NCI-H2196 (cell line): ENCODE measurements at regions not wholly inside any gene's neighbourhood (a gene's known extent, or its start where the extent isn't known, plus 50 kb on each side); places are given as distances from the start of the nearest gene placed in this dataset.

ENCODE experiments used
- DNase-seq: peaks from one replicate; lab custom pipeline; 2025; ENCODE audit not compliant: unreplicated experiment; lab: John Stamatoyannopoulos, UW

DNA sequence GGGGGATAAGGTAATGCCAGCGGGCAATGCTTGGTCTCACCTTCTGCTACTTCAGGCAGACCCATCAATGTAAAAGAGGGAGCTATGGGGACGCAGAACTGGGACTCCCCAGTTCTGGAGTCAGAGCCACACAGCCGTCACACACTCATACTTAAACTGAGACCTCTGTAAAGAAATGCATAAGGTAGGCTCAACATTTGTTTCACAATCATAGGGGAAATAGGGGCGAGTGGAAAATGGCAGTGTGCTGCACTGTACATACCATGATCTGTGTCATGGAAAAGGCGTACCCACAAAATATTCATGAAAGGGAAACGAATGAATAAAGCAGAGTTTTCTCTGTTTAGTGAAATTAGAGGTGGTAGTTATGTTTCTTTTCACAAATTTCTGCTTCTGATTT, 318.0 kb upstream of the NPVF start:
- no peak for DNase-seq

DNA sequence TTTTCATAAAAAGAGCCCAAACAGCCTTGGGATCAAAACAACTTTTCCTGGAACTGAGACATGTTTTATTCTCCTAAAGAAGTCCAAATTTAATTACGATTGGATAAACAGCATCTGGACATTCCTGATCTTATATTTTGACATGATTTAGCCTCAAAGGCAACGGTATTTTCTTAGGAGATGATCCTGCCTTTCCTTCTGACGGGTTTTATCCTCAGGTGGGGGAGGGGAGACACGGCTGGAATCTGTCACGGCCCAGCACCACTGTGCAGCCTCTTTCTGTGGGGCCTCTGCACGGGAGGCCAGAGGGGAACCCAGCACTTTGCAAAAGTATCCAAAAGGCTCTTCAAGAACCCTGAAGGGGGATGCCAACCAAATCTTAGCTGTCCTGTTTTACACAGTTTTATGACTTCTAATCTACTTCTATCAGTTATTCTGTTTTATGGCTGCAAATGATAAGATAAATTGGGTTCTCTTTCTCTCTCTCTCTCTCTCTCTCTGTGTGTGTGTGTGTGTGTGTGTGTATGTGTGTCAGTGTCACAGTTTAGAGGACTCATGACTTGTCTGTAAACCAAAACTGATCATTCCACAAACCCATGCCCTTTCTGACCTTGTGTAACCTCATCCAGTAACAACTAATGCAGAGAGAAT, 321.1 kb upstream of the NPVF start:
- no peak for DNase-seq

DNA sequence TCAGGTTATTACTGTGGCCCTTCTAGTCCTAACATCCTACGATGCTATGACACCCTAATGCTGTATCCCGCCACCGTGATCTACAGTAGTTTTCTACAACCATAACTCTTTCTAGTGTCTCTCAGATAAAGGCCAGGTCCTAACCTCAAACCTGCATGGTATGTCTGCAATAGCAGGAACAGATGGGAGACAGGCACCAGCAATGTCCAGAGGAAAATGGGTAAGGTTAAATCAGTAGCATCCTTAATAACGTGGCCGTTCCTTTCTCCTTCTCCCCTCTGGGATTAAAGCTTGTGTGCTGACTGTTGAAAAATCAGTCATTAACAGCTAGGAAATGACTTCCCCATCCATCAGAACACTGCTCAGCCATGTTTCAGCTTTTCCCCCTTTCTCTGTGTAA, 321.9 kb upstream of the NPVF start:
- no peak for DNase-seq

DNA sequence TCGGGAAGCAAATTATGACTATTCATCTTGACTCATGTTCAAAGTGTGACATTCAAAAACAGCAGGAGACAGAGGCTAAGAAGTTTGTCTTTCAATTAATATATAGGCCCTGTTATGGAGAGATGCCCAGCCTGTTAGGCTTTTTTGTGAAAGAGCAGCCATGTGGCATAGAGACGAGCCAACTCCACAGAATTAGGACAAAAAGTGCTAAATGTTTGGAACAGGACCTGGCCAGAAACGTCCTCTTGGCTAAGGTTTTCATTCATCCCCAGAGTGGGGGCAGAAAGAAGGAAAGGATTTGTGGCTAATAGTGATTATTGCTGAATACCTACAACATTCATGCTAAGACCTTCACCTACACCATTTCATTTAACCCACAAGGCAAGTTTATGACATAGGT, 324.7 kb upstream of the NPVF start:
- no peak for DNase-seq

DNA sequence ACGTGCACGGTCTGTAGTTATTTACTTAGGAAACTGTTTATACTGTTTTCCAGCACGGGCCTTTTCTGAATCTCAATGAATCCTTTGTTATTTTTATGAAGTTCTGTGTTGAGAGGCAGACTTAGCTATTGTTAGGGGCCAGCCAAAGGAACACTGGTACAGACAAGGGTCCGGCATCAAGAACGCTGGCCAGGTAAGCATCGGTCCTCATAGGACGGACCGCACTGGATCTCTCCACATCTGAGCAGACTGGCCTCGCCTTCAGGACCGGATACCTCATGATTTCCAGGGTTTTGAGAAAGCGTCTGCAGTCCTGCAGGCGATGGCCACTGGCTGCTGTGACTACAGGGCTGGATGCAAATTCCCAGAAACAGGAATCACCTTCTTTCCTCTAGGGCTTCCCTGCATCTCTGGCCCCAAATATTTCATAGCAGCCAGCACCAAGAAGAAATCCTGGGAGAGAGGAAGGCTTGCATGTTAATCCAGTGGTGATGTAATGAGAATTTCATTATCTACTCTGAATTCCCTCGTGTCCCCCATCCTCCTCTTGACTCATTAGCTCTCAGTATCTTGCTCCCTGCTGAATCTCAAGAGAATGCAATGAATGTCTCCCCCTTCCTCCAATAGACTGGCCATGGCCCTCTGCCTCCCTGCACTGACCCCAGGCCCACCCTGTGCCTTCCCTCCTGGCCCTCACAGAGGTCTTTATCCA, 325.4 kb upstream of the NPVF start:
- no peak for DNase-seq

DNA sequence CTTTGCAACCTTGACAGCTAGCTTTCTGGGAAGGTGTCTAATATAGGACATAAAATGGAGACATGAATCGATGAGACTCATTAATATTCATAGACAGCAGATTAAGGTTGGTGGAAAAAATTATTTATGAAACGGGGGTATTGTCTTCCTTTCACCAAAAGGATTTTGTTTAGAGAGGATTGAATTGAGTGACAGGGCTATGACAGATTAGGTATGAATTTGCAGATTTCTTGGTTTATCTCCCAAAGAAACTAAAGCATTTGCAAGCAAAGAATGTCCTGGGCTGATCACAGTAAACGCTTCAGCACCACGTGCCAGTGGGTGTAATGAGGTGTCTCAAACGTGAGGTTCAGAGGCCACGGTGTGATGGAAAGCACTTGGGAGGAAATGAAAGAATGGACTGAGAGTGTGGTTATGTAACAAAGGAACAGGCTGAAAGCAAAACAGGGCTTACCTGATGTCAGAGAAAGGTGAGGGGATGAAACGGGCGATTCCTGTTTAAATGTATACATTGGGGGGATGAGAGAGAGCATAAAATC, 329.2 kb upstream of the NPVF start:
- no peak for DNase-seq

DNA sequence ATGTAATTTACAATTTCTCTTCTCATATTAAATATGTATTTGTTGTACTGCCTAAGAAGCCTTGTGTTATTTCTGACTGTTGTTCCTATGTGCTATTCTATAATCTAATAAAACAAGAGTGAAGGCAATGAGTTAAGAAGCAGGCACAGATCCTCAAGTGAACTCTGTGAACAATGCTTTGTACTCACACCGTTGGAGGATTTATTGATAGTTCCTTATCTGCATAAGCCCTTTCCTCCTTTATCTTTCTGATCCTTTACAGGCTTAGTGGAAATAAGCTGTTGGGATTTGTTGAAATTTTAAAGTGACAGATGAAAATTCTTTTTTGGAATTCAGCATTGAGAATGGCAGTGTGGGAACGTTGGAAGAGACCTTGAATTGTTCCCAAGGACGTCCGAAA, 329.6 kb upstream of the NPVF start:
- no peak for DNase-seq

DNA sequence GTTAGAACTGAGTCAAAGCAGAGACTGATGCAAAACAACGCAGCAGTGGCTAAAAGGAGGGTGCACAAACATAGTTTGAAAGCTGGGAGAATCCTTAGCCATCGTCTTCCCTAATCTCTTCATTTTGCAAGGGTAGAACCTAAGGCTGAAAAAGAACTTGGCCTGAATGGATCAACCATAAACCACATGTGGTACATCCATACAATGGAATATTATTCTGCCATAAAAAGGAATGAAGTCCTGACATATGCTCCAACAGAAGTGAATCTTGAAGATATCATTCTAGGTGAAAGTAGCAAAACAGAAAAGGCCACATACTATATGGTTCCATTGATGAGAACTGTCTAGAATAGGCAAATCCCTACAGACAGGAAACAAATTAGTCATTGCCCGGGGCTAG, 330.3 kb upstream of the NPVF start:
- no peak for DNase-seq

DNA sequence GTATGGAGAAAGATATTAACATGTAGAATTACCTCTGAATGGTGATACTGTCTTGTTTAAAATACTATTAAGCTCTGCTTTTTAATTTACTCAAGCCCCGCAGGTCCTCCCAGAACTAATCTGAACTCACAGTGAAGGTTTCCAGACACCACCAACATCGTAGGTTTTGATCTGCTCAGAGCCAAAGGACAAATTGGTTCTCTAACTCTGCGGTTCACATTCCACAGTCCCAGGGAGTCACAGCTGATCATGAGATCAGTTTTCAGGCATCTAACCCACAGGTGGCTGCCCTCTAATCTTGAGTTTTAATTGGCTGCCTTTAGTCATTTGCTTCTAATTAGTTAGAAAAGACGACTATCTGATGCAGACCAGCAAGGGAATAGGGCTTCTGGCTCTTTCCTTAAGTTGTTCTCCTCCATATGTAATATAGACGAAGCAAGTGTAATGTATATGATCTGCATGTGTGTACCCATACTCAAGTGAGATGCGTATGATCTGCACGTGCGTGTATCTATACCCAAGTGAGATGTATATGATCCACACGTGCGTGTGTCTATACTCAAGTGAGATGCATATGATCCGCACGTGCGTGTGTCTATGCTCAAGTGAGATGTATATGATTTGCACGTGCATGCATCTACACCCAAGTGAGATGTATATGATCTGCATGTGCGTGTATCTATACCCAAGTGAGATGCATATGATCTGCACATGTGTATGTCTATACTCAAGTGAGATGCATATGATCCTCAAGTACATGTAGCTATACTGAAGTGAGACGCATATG, 331.5 kb upstream of the NPVF start:
- DNase-seq, result no peak

DNA sequence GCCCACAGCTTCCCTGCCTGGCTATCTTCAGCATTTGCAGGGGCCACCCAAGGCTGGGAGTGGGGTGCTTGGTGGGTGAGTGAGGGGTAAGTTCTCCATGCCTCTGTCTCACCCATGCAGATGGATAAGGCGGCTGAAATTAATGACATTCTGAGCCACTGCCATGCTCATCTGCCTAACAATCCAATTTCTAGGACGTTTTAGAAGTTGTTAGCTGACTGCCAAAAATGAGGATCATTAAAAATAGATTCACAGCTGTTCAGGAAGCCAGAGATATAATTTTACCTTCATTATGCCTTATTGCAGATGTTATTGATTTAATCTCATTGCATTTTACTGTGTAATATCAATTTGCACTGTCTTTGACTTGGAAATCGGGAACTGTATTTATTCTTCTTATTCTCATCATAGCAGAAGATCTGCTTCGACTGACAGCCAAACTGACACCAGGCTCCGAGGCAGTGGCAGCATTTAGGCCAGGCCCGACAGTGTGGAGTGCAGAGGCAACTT, 334.4 kb upstream of the NPVF start:
- DNase-seq, result no peak

DNA sequence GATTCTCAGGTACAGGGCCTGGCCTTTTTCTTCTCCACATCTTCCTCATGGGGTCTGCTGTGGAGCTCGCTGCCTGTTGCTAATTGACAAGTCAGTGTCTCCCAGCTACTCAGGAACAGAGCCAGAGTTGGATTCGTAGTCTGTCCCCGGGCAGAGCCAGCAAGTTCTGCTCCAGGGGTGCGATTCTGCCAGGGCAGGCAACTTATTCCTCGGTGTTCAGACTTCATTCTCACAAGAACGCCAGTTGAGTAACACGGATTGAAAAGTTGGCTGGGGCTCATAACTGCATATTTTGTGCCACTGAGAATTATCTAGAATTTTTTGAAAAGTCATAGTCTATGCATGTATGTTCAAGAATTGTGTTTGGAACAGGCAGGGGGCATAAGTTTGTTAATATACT, 336.7 kb upstream of the NPVF start:
- no peak for DNase-seq

DNA sequence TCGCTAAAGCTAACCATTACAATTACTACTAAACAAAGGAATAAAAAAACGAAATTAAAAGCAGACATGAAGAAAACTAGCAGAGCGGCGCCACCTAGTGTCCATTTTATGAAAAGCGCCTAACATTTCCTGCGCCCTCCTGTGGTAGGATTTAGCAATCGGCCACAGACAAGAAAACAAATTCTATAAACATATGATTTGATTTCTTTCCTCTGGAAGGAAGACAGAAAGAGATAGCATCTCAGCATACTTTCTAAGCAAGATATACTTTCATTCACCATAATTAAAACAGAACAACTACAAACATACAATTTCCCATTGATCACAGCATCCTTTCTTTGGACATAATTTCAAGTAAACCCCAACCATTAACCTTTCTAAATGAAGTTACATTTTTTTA, 337.7 kb upstream of the NPVF start:
- DNase-seq, result peak; percentile 50

DNA sequence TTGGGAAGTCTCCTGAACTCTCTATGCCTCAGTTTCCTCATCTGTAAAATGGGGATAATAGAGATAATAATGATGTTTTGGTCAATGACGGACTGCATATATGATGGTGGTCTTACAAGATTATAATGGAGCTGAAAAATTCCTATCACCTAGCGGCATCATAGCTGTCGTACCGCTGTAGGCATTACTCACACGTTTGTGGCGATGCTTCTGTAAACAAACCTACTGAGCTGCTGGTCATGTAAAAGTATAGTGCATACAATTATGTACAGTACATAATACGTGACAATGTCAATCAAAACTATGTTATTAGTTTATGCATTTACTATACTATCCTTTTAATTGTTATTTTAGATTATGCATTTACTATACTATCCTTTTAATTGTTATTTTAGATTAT, 339.1 kb upstream of the NPVF start:
- no peak for DNase-seq

DNA sequence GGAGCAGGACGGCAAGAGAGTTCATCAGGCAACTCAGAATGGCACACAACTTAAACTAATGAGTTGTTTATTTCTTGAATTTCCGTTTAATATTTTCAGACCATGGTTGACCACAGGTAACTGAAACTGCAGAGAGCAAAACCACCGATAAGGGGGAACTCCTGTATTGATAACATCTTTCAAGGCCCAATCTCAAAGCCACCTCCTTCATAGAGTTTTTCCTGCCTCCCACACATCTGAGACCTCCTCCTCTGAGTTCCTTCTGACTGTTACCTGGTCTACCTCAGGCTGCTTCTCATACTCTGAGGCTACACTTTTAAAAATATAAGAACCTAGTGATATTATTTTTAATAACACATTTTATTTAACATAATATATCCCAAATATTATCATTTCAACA, 341.5 kb upstream of the NPVF start:
- DNase-seq, result no peak

DNA sequence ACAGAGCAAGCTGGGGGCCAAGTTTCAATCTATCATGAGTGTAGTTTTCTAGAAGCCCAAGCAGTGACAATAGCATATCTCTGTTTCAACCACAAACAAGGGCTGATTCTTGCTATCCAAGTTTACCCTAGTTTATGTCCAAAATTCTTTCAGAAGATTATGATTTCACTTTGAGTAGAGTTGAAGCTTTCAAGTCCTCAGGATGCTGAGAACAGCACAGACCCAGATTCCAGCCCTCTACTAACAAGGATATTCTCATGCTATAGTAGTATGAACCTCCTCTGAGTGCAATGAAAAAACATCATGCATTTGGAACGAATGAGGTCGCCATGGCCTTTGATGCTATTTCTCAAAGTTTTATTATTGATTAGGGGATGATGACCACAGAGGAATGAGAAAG, 344.1 kb upstream of the NPVF start:
- no peak for DNase-seq

DNA sequence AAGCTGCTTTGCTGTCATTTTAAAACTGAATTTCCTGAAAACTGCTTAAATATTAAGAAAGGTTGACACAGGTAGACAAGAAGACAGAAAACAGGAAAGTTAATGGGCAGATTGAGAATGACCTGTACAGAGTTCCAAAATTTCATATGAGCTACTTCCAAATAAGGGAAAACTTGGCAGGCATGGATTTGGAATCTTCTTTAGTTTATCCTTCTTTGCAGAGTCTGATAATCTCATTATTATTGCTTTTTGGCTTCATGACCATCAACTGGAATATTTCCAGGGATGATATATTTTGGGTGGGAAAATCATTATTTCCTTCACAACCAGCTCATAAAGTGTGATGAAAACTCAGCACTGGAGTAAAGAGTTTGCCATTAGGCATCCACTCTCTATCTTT, 346.5 kb upstream of the NPVF start:
- no peak for DNase-seq

DNA sequence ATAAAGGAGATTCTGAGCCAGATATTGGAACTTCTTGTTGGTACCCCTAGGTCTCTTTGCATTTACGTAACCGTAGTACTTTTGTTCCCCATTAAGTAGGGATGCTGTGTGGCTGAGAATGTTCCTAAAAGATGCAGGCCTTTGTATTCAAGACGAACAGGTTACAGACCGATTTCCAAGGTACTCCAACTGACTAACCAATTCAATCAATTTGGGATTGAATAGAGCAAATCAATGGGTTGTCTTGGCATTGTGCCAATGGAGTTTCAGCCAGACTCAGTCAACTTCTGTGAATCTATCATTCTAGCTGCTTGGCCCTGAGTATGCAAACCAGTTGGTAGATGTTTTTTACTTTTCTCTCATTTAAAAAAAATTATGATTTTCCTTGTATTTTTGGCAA, 347.3 kb upstream of the NPVF start:
- no peak for DNase-seq

DNA sequence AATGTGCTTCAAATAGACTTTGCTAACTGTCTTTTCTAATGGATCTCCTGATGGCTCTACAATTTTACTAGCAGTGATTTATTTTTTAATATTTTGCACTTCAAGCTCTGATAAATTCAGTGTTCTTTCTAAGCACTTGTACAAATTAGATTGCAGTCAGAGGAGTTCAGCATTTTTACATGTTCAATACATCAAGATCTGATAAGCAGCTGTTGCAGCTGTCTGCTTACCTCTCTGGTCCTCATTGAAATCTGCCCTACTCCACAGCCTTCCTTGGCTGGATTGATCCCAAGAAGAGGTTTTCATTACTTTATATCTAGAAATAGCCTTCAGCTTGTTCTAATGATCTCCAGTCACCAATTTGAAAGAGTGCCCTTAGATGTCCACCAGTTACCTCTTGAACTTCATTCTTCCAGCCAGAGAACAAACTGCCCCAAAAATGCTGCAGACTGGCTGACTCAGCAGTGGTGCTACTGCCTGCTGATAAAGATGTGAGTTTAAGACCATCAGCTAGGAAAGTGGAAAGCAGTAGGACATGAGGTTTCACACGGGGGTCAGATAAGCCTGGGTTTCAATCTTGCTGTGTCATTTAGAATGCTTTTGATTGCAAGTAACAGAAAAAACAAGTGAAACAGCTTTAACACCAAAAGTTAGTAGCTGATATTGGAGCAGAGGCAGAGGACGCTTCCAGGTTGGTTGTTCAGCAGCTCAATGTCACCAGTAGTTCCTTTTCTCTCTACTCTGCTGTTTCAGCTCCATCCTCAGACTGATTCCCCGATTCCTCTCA, 350.9 kb upstream of the NPVF start:
- DNase-seq, result no peak

DNA sequence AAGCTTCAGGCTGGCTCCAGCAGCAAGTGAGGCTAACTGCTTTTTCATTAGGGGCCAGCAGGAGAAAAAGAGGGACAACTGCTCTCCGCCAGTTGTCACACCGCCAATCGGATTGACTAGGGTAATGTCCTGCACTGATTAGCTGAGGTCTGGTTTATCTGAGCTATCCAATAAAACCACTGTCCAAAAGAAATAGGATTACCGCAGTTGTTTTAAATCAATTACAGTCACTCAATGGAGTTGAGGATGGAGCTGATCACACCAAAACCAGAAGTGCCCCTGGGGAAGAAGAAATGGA, 351.4 kb upstream of the NPVF start:
- no peak for DNase-seq

DNA sequence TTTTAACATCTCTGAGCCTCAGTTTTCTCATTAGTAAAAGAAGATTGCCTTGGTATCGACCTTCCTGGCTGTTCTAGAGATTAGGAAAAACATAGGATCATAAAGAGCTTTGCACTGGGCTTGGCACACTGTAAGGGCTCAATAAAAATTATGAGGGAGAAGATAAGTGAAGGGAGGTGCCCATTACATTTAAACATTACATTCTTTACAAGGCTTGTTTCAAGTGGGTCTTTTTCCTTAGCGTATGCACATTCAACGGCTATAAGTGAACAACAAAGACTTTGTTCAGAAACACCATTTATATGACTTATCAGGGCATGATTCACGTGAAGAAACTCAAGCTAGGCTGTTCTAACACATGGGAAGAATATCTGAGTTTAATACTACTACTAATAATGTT, 351.9 kb upstream of the NPVF start:
- no peak for DNase-seq

DNA sequence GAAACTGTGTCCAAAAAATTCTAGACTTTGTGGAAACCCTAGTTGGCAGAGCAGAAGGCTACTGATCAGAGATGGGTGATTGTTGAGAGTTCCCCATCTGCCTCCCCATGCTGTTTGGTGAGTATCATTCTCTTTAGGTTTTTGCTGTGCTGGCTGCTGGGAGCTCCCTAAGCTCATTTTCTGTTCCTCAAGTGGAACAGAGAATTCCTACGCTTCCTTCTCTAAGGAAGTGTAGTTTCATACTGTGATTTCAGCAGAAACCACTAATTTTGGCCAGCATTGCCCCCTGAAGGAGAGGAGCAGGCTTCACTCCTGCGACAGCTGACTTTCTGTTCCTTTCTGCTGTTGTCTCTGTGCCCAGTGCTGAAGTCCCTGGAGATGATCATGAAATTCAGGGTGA, 355.3 kb upstream of the NPVF start:
- no peak for DNase-seq
